ENCODE measurements at regions not wholly inside any gene's neighbourhood (a gene's known extent, or its start where the extent isn't known, plus 50 kb on each side); places are given as distances from the start of the nearest gene placed in this dataset.

GRCh38 chr17:77311371-77311981 lies 170.7 kb downstream of the SEC14L1 start:
- Mint-ChIP-seq H3K4me3 (no peak overlapping the region), H3K9me3 (ENCODE audit: low read depth) (no peaks in the 10 kb centered on the region)

GRCh38 chr17:77312061-77312701 lies 171.4 kb downstream of the SEC14L1 start:
- no peaks in the 10 kb centered on the region for H3K27me3 Mint-ChIP-seq
- H3K9me3 Mint-ChIP-seq (ENCODE audit: low read depth): no peaks in the 10 kb centered on the region
- no peak overlapping the region for H3K4me3 Mint-ChIP-seq
- no peaks in the 10 kb centered on the region for H3K4me1 Mint-ChIP-seq (ENCODE audit: low read depth)
- H3K27ac Mint-ChIP-seq: no peak overlapping the region
- no peaks in the 10 kb centered on the region for H3K36me3 Mint-ChIP-seq

More at GRCh38 chr17:77311371-77311981, 170.7 kb downstream of the SEC14L1 start:
- no peaks in the 10 kb centered on the region for H3K4me1 Mint-ChIP-seq (ENCODE audit: low read depth)
- no peaks in the 10 kb centered on the region for H3K36me3 Mint-ChIP-seq
- no peak overlapping the region for H3K27ac Mint-ChIP-seq
- H3K27me3 Mint-ChIP-seq: no peaks in the 10 kb centered on the region

- no peak overlapping the region for H3K4me3 Mint-ChIP-seq
- H3K27ac Mint-ChIP-seq: no peak overlapping the region
- no peaks in the 10 kb centered on the region for H3K27me3 Mint-ChIP-seq
- H3K4me1 Mint-ChIP-seq (ENCODE audit: low read depth): no peaks in the 10 kb centered on the region
- no peaks in the 10 kb centered on the region for H3K9me3 Mint-ChIP-seq (ENCODE audit: low read depth)
- no peaks in the 10 kb centered on the region for H3K36me3 Mint-ChIP-seq
Measured at GRCh38 chr17:77312786-77313599, 172.2 kb downstream of the SEC14L1 start.

GRCh38 chr17:77313831-77314230 lies 173.1 kb downstream of the SEC14L1 start:
- Mint-ChIP-seq H3K36me3 (no peaks in the 10 kb centered on the region), H3K27ac (no peak overlapping the region), H3K9me3 (ENCODE audit: low read depth) (no peaks in the 10 kb centered on the region), H3K27me3 (no peaks in the 10 kb centered on the region), H3K4me1 (ENCODE audit: low read depth) (peaks cover 3% of the 10 kb centered on the region), H3K4me3 (no peak overlapping the region)

GRCh38 chr17:77314601-77315000 lies 173.8 kb downstream of the SEC14L1 start:
- Mint-ChIP-seq H3K4me3 (no peak overlapping the region), H3K9me3 (ENCODE audit: low read depth) (no peaks in the 10 kb centered on the region), H3K4me1 (ENCODE audit: low read depth) (peaks cover 11% of the 10 kb centered on the region), H3K27me3 (no peaks in the 10 kb centered on the region), H3K36me3 (no peaks in the 10 kb centered on the region), H3K27ac (no peak overlapping the region)

- H3K4me3 Mint-ChIP-seq: no peak overlapping the region
- H3K27ac Mint-ChIP-seq: no peak overlapping the region
- H3K36me3 Mint-ChIP-seq: no peaks in the 10 kb centered on the region
- no peaks in the 10 kb centered on the region for H3K9me3 Mint-ChIP-seq (ENCODE audit: low read depth)
- H3K27me3 Mint-ChIP-seq: no peaks in the 10 kb centered on the region
- H3K4me1 Mint-ChIP-seq (ENCODE audit: low read depth): peaks cover 13% of the 10 kb centered on the region
Measured at GRCh38 chr17:77315010-77315409, 174.2 kb downstream of the SEC14L1 start.

GRCh38 chr17:77315551-77316190 lies 174.9 kb downstream of the SEC14L1 start:
- Mint-ChIP-seq H3K9me3 (ENCODE audit: low read depth) (no peaks in the 10 kb centered on the region), H3K36me3 (no peaks in the 10 kb centered on the region), H3K4me1 (ENCODE audit: low read depth) (peaks cover 17% of the 10 kb centered on the region), H3K27ac (no peak overlapping the region), H3K4me3 (no peak overlapping the region), H3K27me3 (no peaks in the 10 kb centered on the region)

GRCh38 chr17:77316191-77316641 lies 175.4 kb downstream of the SEC14L1 start:
- Mint-ChIP-seq H3K36me3 (no peaks in the 10 kb centered on the region), H3K4me1 (ENCODE audit: low read depth) (peaks cover 18% of the 10 kb centered on the region), H3K27ac (no peak overlapping the region), H3K27me3 (no peaks in the 10 kb centered on the region), H3K9me3 (ENCODE audit: low read depth) (no peaks in the 10 kb centered on the region), H3K4me3 (no peak overlapping the region)

DNA sequence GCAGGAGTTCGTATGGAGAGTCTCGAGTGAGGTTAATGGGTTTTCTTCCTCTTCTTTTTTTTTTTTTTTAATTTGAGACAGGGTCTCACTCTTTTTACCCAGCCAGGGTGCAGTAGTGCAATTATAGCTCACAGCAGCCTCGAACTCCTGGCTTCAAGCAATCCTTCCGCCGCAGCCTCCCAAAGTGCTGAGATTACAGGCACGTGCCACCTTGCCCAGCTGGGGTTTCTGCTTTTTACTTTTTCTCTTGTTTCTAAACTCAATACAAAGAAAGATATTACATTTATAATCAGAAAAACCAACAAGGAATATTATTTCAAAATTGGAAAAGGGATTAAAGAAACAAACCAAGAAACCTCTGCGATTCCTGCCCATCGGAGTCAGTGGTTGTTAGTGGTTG lies 175.9 kb downstream of the SEC14L1 start:
- Mint-ChIP-seq H3K36me3 (no peaks in the 10 kb centered on the region), H3K9me3 (ENCODE audit: low read depth) (no peaks in the 10 kb centered on the region), H3K4me1 (ENCODE audit: low read depth) (peaks cover 20% of the 10 kb centered on the region)

GRCh38 chr17:77317091-77317750 lies 176.5 kb downstream of the SEC14L1 start:
- Mint-ChIP-seq H3K9me3 (ENCODE audit: low read depth) (no peaks in the 10 kb centered on the region), H3K27ac (peak overlapping the region; percentile 12), H3K4me1 (ENCODE audit: low read depth) (peaks cover 20% of the 10 kb centered on the region), H3K4me3 (no peak overlapping the region), H3K36me3 (no peaks in the 10 kb centered on the region), H3K27me3 (no peaks in the 10 kb centered on the region)

More for the DNA sequence above, 175.9 kb downstream of the SEC14L1 start:
- Mint-ChIP-seq H3K27me3 (no peaks in the 10 kb centered on the region), H3K27ac (no peak overlapping the region), H3K4me3 (no peak overlapping the region)

GRCh38 chr17:77318021-77318420 lies 177.3 kb downstream of the SEC14L1 start:
- Mint-ChIP-seq H3K4me3 (no peak overlapping the region), H3K4me1 (ENCODE audit: low read depth) (peaks cover 20% of the 10 kb centered on the region), H3K27me3 (no peaks in the 10 kb centered on the region)

DNA sequence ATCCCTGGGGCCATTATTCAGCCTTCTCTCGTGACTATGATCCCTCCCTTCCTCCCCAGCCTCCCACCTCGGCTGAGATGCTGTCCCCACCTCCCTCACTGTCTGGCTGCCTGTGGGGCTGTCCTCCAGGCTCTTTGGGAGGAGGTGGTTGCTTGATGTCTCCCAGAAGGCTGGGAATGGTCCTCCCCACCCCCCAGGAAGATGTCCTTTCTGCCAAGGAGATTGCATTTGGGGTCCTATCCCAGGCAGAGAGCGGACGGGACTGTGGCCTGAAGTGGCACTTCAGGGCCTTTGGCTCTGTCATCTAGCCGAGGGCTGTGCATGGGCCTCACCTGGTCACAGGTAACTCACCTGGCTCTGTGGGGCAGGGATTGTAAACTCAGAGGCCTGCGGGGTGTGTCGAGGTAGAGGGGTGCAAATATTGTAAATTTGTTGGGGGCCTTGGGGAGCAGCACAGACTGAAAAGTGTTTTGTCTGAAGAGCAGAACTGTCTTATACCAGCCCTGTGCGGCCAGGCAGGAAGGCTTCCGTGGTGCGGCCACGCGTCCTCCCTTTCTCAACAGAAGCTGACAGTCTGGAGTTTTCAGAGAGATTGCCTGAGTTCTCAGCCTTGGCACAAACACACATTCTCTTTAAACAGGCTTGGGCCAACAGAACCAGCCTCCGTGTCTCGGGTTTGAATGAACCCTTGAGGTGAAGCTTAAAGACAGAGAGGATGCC lies 177.9 kb downstream of the SEC14L1 start:
- Mint-ChIP-seq H3K27ac (peak overlapping the region; percentile 84), H3K9me3 (ENCODE audit: low read depth) (no peaks in the 10 kb centered on the region), H3K4me1 (ENCODE audit: low read depth) (peaks cover 24% of the 10 kb centered on the region), H3K4me3 (peak overlapping the region; percentile 86), H3K36me3 (no peaks in the 10 kb centered on the region), H3K27me3 (no peaks in the 10 kb centered on the region)

More at GRCh38 chr17:77318021-77318420, 177.3 kb downstream of the SEC14L1 start:
- Mint-ChIP-seq H3K27ac (peak overlapping the region; percentile 16), H3K9me3 (ENCODE audit: low read depth) (no peaks in the 10 kb centered on the region), H3K36me3 (no peaks in the 10 kb centered on the region)

- Mint-ChIP-seq H3K9me3 (ENCODE audit: low read depth) (no peaks in the 10 kb centered on the region), H3K4me1 (ENCODE audit: low read depth) (peaks cover 32% of the 10 kb centered on the region), H3K4me3 (peak overlapping the region; percentile 86), H3K27ac (peak overlapping the region; percentile 84), H3K36me3 (no peaks in the 10 kb centered on the region), H3K27me3 (no peaks in the 10 kb centered on the region)
Measured at GRCh38 chr17:77319211-77320043, 178.7 kb downstream of the SEC14L1 start.
